ENCODE measurements at regions not wholly inside any gene's neighbourhood (a gene's known extent, or its start where the extent isn't known, plus 50 kb on each side); places are given as distances from the start of the nearest gene placed in this dataset.
"Not testable (repeated sequence)": the region's sequence is repeated elsewhere in the genome, so short reads cannot be mapped to it uniquely, and the experiment has no call there.

DNA sequence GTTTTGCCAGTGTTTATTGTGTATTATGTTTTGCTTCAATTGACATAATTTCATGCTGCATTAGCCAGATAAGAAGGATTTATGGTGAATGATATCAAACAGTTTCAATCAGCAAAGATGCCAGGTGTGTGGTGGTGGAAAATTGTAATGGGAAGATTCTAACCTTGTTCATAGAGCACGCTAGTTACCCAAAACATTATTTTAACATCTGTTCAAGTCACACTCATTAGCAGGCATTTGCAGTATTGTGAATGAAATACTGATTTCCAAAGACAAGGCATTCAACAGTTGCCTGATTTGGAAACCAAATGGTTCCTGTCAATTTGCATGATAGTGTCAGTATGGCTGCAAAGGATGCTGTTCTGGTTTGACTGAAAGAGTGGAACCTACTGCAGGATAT, 129.7 kb downstream of the EPC1 start:
- intact Hi-C loops (cut with DNase I, micrococcal nuclease), result no loop called here
- ATAC-seq (no peak), DNase-seq (no peak)

DNA sequence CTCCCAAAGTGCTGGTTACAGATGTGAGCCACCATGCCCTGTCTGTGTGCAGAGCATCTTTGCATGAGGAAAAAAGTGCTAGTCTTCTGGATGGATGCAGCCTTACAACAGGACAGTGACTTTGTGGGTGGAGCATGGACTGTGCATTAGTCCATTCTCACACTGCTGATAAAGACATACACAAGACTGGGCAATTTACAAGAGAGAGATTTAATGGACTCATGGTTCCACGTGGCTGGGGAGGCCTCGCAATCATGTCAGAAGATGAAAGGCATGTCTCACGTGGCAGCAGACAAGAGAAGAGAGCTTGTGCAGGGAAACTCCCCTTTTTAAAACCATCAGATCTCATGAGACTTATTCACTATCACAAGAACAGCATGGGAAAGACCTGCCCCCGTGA, 133.1 kb downstream of the EPC1 start:
- ATAC-seq; DNase-seq; intact Hi-C loops (cut with DNase I, micrococcal nuclease): not testable (repeated sequence)

DNA sequence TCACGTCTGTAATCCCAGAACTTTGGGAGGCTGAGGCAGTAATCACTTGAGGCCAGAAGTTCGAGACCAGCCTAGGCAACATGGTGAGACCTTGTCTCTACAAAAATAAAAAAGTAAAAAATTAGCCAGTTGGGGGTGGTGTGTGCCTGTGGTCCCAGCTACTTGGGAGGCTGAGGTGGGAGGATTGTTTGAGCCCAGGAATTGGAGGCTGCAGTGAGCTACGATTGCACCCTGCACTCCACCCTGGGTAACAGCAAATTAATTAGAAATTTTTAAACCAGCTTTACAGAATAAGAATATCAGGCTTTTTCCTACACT, 136.0 kb downstream of the EPC1 start:
- DNase-seq, result no peak
- intact Hi-C loops (cut with DNase I, micrococcal nuclease), result no loop called here
- ATAC-seq, result peak; percentile 4

DNA sequence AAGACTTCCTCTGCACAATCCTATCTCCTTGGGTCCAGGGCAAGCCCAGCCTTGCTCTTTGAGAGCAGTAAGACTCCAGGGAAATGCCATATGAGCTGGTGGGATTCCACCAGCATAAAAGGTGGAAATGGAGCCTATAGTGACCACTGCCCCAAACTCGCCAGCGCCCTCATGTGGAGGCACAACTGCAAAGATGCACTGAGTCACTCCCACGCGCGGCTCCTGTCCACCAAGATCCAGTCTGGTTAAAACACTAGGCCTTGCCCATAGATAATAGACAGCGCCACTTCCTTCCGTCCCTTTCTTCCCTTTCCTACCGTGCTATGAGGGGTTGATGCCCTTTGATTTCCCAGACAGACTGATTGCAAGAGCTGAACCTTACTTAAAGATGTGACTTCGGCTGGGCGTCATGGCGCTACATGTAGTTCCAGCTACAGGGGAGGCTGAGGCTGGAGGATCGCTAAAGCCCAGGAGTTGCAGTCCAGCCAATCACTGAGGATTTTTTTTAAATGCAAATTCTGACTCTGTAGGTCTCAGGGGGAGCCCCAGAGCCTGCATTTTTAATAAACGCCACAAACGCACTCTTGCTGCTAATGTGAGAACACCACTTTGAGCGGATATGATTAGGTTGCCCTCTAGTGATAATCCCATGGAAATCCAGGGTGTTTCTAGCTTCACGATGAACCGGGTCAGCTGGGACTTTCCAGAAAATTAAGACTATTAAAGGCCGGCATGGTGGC, 136.5 kb downstream of the EPC1 start:
- ATAC-seq, result peak; percentile 81
- DNase-seq, result peak in 1 of 2 donors; percentile 33
- intact Hi-C loops (cut with DNase I, micrococcal nuclease), result no loop called here

DNA sequence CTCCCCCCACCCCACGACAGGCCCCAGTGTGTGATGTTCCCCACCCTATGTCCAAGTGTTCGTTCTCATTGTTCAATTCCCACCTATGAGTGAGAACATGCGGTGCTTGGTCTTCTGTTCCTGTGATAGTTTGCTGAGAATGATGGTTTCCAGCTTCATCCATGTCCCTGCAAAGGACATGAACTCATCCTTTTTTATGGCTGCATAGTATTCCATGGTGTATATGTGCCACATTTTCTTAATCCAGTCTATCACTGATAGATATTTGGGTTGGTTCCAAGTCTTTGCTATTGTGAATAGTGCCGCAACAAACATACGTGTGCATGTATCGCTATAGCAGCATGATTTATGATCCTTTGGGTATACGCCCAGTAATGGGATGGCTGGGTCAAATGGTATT, 139.0 kb downstream of the EPC1 start:
- DNase-seq; intact Hi-C loops (cut with DNase I, micrococcal nuclease); ATAC-seq: not testable (repeated sequence)

DNA sequence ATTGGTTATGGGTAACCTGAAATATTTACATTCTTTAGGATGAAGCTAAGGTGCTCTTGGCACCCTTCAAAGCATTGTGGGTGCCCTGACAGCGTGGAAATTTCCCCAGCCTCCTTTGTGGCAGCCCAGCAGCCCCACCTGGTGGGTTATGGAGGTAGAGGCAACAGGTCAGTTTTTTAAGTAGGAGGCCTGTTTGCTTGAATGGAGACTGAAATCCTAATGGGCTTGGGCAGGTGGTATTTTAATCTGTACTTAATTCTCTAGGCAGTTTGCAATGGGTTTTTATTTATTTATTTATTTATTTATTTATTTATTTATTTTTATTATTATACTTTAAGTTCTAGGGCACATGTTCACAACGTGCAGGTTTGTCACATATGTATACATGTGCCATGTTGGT, 139.4 kb downstream of the EPC1 start:
- peak; percentile 90 for ATAC-seq
- DNase-seq, result peak in 1 of 2 donors; percentile 81
- intact Hi-C loops (cut with DNase I, micrococcal nuclease), result no loop called here

DNA sequence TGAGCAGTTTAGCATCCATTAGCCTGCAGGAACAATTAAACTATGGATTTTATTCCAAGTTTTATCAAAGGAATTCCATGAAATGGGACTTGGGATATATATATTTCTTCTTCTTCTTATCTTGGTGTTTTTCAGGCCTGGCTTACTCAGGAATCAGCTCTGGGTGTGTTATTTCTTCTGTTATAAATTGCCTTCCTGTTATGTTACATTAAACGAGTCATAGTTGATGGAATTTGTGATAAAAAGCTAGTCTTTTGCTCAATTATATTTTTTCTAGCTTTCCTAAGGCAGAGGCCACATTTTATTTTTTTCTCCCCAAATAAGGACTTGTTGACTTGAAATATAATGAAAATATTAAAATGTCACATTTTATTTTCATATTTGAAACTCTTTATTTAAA, 141.3 kb downstream of the EPC1 start:
- DNase-seq, result no peak

DNA sequence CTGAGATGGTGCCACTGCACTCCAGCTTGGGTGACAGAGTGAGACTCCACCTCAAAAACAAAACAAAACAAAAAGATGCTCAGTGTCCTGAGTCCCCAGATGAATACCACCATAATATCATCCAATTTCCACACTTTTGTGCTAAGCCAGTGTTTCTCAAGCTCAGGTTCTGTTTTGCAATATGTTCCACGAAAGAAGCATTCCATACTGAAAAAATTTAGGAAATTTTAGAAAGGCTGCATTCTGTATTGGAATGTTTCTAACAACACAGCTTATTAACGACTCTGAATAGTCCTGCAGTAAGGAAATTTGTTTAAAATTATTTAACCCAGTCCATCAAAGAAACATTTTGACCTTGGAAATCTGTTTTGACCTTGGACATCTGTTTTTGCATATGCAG, 142.4 kb downstream of the EPC1 start:
- no peak for DNase-seq
- no peak for ATAC-seq
- intact Hi-C loops (cut with DNase I, micrococcal nuclease), result no loop called here

More for the DNA sequence above, 141.3 kb downstream of the EPC1 start:
- intact Hi-C loops (cut with DNase I, micrococcal nuclease), result no loop called here
- ATAC-seq, result no peak

DNA sequence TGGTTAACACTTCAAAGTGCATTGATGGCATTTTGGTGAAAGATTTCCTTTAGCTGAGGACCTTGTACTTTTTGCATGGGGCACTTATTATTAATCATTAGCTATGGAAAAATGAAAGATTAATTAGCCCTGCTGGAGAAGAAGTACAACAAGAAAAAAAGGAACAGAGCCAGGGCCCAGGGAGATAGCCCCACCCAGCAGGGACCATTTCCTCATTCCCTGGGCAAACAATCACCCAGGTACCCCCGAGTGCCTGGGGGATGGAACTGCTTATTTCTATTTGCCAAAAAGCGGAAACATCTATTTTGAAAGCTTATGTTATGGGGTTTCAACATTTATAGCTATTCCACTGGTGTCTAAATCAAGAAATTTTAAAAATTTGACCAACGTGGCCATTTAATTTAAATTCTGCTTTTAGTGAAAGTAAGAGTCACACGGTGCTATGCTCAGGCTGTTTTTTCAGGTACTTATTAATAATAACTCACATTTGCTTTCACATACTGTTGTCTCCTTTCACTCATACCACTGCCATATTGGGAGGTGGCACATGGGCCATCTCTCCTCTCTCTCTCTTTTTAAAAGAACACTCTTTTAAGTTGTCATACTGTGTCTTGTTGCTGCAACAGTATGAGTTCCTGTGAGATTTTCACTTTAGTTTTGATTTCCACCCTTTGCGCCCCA, 143.6 kb upstream of the KIF5B start:
- DNase-seq (no peak), ATAC-seq (no peak)
- intact Hi-C loops (cut with DNase I, micrococcal nuclease), result loop anchor here in 1 of 2 donors (10.0 kb wide), 1 partner anchor 145 kb away; the partner anchor contains the start of gene EPC1

DNA sequence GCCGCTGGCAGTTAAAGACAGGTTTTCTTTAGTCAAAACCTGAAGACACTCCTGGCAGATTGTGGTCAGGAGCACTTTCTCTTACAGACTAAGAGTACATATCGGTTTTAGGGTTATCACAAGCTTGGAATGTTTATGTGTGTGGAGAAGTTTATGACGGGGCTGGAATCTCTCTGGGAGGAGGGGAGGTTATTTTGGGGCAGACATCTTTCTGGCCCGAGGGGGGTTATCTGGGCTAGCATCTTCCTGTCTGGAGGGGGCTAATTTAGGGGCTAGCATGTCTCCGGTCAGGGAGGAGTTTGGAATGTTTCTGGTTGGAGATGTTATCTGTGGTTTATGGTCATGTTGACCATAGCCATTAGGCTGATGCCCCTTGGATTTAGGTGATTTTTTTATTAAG, 141.2 kb upstream of the KIF5B start:
- intact Hi-C loops (cut with DNase I, micrococcal nuclease), result loop anchor here in 1 of 2 donors (10.0 kb wide), 1 partner anchor 147 kb away; the partner anchor contains the start of gene EPC1
- no peak for ATAC-seq
- DNase-seq, result no peak

DNA sequence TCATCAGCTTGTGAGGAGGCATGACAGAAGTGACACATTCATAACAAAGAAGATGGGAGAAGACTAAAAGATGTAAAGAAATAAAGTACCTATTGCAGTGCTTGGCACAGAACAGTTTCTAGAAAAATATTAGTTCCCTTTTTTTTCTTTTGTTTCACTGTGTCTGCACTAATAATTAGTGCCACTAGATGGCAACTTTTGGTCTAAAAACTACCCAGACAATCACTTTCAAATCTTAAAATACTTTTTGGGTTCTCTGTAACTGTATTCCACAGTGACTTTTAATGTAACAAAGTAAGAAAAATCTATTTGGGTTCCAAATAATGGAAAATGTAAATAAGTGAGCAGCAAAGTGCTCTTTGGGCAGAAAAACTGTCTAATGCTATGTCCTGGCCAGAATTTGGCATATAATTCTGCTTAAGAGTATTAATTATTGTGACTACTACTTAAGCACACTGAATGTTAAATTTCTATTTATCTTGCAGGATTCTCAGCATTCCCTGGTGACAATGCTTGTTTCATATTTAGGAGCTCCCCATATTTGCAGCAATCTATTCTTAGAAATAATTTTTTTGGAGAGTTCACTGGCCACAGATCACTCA, 134.8 kb upstream of the KIF5B start:
- DNase-seq (no peak), ATAC-seq (no peak)

DNA sequence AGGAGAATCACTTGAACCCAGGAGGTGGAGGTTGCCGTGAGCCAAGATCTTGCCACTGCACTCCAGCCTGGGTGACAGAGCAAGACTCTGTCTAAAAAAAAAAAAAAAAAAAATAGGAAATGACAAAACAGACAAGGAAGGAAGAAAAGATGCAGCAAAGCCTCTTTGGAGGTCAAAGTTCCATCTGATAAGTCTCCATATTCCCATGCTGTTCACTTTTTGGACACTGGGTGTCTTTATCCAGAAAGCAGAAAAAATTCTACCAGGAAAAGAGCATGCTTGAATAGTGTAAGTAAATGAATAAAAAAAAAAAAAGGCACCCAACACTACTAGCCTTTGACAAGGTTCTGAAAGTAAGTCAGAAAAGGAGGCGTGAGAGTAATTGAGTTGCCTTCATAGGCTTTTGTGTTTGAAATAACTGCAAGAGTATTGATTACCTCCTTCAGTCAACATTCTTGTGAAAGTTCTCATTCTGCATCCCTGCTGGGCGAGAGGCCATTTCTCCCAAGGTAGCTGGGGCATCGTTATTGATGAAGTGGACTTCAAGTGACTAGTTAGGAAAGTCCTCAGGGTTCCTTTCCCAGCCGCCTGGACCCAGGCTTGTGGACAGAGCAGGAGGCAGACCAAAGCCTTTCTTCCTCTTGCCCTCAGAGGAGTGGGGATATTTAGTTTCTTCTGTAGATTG, 133.3 kb upstream of the KIF5B start:
- intact Hi-C loops (cut with DNase I, micrococcal nuclease), result loop anchor here in 1 of 2 donors (10.0 kb wide), 1 partner anchor 155 kb away; the partner anchor contains the start of gene EPC1
- peak; percentile 96 for ATAC-seq
- DNase-seq, result peak in 1 of 2 donors; percentile 16

More for the DNA sequence above, 134.8 kb upstream of the KIF5B start:
- intact Hi-C loops (cut with DNase I, micrococcal nuclease), result loop anchor here in 1 of 2 donors (10.0 kb wide), 1 partner anchor 154 kb away; the partner anchor contains the start of gene EPC1

DNA sequence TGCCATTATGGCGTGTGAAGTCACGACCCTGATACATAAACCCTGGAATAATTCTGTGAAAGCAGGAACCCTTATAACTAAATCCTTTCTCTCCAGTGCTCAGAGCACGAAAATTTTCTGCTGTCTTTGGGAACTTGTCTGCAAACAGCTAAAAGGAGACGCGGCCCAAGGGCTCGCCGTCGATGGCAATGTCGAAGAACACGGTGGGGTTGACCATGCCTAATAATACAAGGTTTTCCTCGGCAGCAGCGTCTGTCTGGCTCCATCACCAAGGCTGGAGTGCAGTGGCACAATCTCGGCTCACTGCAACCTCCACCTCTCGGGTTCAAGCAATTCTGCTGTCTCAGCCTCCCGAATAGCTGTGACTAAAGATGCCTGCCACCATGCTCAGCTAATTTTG, 132.4 kb upstream of the KIF5B start:
- DNase-seq; ATAC-seq; intact Hi-C loops (cut with DNase I, micrococcal nuclease): not testable (repeated sequence)

DNA sequence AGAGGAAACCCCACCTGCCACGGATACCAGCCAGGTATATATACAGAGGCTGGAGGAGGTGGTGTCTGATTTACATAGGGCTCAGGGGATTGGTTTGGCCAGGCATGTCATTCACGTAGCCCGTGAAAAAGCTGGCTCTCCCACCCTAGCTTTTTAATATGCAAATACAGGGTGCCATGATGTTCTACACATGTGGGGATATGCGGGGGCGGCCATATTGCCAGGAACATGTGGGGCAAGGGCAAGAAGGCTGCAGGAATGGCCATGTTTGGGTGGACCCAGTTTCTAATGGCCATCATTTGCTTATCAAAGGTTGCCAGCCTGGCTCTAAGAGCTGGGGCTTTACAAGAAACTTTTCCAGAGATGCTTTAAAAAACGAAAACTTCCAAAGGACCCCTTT, 131.5 kb upstream of the KIF5B start:
- DNase-seq (no peak), ATAC-seq (no peak)
- intact Hi-C loops (cut with DNase I, micrococcal nuclease), result no loop called here

DNA sequence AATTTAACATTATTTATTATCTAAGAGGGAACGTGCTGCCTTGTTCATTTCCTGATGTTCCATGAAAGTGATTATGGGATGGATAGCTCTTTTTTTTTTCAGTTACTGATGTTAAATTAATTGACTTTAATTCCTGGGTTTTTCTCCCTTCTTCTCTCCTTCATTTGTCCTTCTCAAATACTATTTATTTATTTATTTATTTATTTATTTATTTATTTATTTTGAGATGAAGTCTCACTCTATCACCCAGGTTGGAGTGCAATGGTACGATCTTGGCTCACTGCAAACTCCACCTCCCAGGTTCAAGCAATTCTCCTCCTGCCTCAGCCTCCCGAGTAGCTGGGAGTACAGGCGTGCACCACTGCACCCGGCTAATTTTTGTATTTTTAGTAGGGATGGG, 127.4 kb upstream of the KIF5B start:
- ATAC-seq; intact Hi-C loops (cut with DNase I, micrococcal nuclease); DNase-seq: not testable (repeated sequence)

DNA sequence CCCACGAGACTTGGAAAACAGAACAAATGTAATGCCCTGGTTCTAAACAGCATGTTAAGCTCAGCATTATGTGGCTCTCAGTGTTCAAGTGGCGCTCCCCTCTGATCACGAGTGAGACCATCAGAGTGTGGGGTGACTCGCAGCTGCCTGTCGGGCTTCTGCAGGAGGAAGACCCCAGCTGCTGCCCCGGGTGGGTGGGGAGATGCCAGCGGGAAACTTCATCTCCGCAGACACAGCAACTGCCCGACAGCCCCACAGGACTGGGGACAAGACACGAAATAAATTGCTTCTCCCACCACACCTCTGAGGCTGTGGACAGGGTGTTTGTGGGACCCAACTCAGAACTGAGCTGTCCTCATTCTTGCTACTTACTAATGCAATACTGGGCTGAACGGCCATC, 126.3 kb upstream of the KIF5B start:
- intact Hi-C loops (cut with DNase I, micrococcal nuclease), result no loop called here
- DNase-seq, result no peak
- ATAC-seq, result no peak

DNA sequence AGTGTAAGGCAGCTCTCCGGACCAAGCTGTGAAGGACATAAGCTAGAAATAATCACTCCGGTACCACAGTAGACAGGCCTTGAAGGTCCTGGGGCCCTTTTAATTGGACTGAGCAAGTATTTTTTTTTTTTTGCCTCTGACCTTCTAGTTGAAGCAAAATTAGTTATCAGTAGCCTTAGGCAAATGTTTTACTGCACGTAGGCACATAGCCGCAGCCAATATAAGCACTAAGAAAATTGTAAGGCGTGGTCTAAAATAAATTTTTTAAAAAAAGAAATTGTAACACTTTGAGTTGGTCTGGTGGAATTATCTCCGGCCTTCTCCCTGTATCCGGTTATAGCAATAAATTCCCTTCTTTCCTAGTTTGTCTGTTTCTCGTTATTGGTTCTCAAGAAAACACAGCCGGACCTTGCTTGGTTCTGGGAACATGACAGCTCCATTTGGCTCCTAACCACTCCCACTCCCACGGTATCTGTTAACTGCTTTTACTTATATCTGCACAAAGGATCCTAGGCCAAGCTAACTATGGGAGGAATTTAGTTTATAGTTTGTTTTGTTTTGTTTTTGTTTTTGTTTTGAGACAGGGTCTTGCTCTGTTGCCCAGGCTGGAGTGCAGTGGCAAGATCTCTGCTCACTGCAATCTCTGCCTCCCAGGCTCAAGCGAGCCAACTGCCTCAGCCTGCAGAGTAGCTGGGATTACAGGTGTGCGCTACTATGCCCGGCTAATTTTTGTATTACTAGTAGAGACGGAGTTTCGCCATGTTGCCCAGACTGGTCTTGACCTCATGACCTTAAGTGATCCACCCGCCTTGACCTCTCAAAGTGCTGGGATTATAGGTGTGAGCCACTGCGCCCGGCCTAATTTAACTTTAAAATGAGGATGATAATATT, 124.4 kb upstream of the KIF5B start:
- intact Hi-C loops (cut with DNase I, micrococcal nuclease), result no loop called here
- no peak for ATAC-seq
- no peak for DNase-seq

DNA sequence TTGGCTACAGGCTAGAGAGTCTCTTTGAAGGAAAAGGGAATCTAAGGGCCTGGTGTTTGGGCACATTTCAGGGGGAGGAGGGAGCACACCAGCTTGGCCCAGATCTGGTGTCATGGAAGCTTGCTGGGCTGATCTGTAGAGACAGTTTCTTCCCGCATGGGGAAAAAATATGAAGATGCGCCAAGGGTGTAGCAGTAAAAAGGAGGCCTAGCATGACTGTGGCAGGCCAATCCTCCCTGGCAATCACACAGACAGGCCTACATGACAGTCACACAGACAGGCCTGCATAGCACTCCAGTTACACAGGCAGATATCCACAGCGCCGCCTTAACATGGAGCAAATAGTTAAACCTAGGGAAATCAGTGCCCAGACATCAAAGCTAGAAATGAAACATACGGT, 123.6 kb upstream of the KIF5B start:
- DNase-seq, result no peak
- no peak for ATAC-seq
- intact Hi-C loops (cut with DNase I, micrococcal nuclease), result no loop called here
